H54 (cell line): ENCODE measurements at regions not wholly inside any gene's neighbourhood (a gene's known extent, or its start where the extent isn't known, plus 50 kb on each side); places are given as distances from the start of the nearest gene placed in this dataset.
"Not testable (repeated sequence)": the region's sequence is repeated elsewhere in the genome, so short reads cannot be mapped to it uniquely, and the experiment has no call there.

Experiments
- DNase-seq: peaks from one replicate; pipeline ENCODE4 v3.0.0; 2011; ENCODE audit warnings: low spot score, mixed read lengths; ENCODE audit not compliant: insufficient read length
- FAIRE-seq: peaks from 3 replicates; lab custom pipeline; 2011; peaks lifted over from hg19 to GRCh38; lab: Jason Lieb, UNC
- POLR2A ChIP-seq: IDR thresholded peaks from 2 replicates; pipeline ENCODE4 v1.6.1; 2011; ENCODE audit warnings: low read depth, mild to moderate bottlenecking, low read length

GRCh38 chr3:44160818-44161217 is 80.9 kb upstream of the TOPAZ1 start:
- TF ChIP-seq POLR2A: no peak
- FAIRE-seq (no peak), DNase-seq (no peak)

GRCh38 chr3:44171891-44172290 is 69.8 kb upstream of the TOPAZ1 start:
- no peak for TF ChIP-seq POLR2A

GRCh38 chr3:44172701-44173100 is 69.0 kb upstream of the TOPAZ1 start:
- FAIRE-seq, DNase-seq: not testable (repeated sequence)

More at GRCh38 chr3:44171891-44172290, 69.8 kb upstream of the TOPAZ1 start:
- FAIRE-seq: no peak
- DNase-seq: no peak

GRCh38 chr3:44173263-44173662 is 68.4 kb upstream of the TOPAZ1 start:
- no peak for FAIRE-seq
- TF ChIP-seq POLR2A: no peak
- DNase-seq: no peak

- DNase-seq: no peak
- TF ChIP-seq POLR2A: no peak
- no peak for FAIRE-seq
These were observed 66.6 kb upstream of the TOPAZ1 start for GRCh38 chr3:44175070-44175469.

- TF ChIP-seq POLR2A: no peak
- DNase-seq (no peak), FAIRE-seq (no peak)
These were observed 62.4 kb upstream of the TOPAZ1 start for GRCh38 chr3:44179246-44179645.

- DNase-seq (no peak), FAIRE-seq (no peak)
- no peak for TF ChIP-seq POLR2A
These were observed 57.2 kb upstream of the TOPAZ1 start for GRCh38 chr3:44184319-44184953.

GRCh38 chr3:44185396-44185915 is 56.2 kb upstream of the TOPAZ1 start:
- no peak for DNase-seq
- FAIRE-seq: no peak
- TF ChIP-seq POLR2A: no peak

- TF ChIP-seq POLR2A: no peak
- FAIRE-seq (no peak), DNase-seq (no peak)
These were observed 55.5 kb upstream of the TOPAZ1 start for GRCh38 chr3:44186111-44186672.

GRCh38 chr3:44186712-44187111 is 55.0 kb upstream of the TOPAZ1 start:
- FAIRE-seq: no peak
- no peak for TF ChIP-seq POLR2A
- no peak for DNase-seq
